H1 (cell line): ENCODE measurements at regions not wholly inside any gene's neighbourhood (a gene's known extent, or its start where the extent isn't known, plus 50 kb on each side); places are given as distances from the start of the nearest gene placed in this dataset.

Experiments used
- ATF3 ChIP-seq: IDR thresholded peaks from 2 replicates; pipeline ENCODE4 v1.6.1; 2011; ENCODE audit warnings: low read depth, mild to moderate bottlenecking, low read length; ENCODE audit not compliant: insufficient read depth
- BRCA1 ChIP-seq: IDR thresholded peaks from 2 replicates; pipeline ENCODE4 v1.6.1; 2012; ENCODE audit warnings: low read depth, low read length, improper control_type of control experiment
- NANOG ChIP-seq: IDR thresholded peaks from 2 replicates; pipeline ENCODE4 v1.6.1; 2011; ENCODE audit warnings: low read length, low read depth, mild to moderate bottlenecking, inconsistent platforms; ENCODE audit not compliant: insufficient read depth, poor library complexity, severe bottlenecking
- POU5F1 ChIP-seq: IDR thresholded peaks from 2 replicates; pipeline ENCODE4 v1.6.1; 2011; ENCODE audit warnings: low read depth, mild to moderate bottlenecking, low read length, moderate library complexity
- SIX5 ChIP-seq: IDR thresholded peaks from 2 replicates; pipeline ENCODE4 v1.6.1; 2011; ENCODE audit warnings: mild to moderate bottlenecking, low read depth, low read length
- TF ChIP-seq, protein P1 (sequence below): fragments of 300-600 bp; sonication (generic); IDR thresholded peaks from 2 replicates; pipeline ENCODE4 v1.7.1; 2012; ENCODE audit warnings: low read length, moderate library complexity, mild to moderate bottlenecking, inconsistent platforms; ENCODE audit not compliant: insufficient replicate concordance
- TF ChIP-seq, protein P2 (sequence below), 3 experiments: IDR thresholded peaks; 1 replicate in 2 of 3; 2 replicates in 1 of 3; pipeline versions ENCODE4 v1.5.1 to v1.6.1; 2011; ENCODE audit warnings: low read length in 3 of 3, mild to moderate bottlenecking in 3 of 3, inconsistent platforms in 2 of 3, low read depth in 1 of 3, moderate library complexity in 1 of 3; ENCODE audit not compliant: insufficient read depth in 1 of 3; ENCODE audit errors: control extremely low read depth in 1 of 3

DNA sequence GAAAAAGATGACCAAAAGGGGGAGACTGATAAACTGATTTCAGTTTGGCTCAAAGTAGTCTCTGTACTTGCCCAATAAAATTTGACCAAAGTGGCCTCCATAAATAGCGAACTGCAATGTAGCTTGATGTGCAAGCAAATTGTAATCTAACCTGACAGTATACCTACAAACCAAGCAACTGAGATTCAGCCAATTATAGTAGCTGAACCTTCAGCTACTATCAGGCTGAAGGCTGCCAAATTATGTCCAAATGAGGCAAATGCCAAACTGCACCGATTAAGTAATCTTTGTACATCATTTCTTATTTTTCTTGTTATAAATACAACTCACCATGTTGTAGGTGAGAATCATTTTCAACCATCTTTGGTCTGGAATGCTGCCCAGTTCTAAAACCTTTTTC lies 390.6 kb downstream of the CDH9 start (continued):
- TF ChIP-seq, protein P1, sequence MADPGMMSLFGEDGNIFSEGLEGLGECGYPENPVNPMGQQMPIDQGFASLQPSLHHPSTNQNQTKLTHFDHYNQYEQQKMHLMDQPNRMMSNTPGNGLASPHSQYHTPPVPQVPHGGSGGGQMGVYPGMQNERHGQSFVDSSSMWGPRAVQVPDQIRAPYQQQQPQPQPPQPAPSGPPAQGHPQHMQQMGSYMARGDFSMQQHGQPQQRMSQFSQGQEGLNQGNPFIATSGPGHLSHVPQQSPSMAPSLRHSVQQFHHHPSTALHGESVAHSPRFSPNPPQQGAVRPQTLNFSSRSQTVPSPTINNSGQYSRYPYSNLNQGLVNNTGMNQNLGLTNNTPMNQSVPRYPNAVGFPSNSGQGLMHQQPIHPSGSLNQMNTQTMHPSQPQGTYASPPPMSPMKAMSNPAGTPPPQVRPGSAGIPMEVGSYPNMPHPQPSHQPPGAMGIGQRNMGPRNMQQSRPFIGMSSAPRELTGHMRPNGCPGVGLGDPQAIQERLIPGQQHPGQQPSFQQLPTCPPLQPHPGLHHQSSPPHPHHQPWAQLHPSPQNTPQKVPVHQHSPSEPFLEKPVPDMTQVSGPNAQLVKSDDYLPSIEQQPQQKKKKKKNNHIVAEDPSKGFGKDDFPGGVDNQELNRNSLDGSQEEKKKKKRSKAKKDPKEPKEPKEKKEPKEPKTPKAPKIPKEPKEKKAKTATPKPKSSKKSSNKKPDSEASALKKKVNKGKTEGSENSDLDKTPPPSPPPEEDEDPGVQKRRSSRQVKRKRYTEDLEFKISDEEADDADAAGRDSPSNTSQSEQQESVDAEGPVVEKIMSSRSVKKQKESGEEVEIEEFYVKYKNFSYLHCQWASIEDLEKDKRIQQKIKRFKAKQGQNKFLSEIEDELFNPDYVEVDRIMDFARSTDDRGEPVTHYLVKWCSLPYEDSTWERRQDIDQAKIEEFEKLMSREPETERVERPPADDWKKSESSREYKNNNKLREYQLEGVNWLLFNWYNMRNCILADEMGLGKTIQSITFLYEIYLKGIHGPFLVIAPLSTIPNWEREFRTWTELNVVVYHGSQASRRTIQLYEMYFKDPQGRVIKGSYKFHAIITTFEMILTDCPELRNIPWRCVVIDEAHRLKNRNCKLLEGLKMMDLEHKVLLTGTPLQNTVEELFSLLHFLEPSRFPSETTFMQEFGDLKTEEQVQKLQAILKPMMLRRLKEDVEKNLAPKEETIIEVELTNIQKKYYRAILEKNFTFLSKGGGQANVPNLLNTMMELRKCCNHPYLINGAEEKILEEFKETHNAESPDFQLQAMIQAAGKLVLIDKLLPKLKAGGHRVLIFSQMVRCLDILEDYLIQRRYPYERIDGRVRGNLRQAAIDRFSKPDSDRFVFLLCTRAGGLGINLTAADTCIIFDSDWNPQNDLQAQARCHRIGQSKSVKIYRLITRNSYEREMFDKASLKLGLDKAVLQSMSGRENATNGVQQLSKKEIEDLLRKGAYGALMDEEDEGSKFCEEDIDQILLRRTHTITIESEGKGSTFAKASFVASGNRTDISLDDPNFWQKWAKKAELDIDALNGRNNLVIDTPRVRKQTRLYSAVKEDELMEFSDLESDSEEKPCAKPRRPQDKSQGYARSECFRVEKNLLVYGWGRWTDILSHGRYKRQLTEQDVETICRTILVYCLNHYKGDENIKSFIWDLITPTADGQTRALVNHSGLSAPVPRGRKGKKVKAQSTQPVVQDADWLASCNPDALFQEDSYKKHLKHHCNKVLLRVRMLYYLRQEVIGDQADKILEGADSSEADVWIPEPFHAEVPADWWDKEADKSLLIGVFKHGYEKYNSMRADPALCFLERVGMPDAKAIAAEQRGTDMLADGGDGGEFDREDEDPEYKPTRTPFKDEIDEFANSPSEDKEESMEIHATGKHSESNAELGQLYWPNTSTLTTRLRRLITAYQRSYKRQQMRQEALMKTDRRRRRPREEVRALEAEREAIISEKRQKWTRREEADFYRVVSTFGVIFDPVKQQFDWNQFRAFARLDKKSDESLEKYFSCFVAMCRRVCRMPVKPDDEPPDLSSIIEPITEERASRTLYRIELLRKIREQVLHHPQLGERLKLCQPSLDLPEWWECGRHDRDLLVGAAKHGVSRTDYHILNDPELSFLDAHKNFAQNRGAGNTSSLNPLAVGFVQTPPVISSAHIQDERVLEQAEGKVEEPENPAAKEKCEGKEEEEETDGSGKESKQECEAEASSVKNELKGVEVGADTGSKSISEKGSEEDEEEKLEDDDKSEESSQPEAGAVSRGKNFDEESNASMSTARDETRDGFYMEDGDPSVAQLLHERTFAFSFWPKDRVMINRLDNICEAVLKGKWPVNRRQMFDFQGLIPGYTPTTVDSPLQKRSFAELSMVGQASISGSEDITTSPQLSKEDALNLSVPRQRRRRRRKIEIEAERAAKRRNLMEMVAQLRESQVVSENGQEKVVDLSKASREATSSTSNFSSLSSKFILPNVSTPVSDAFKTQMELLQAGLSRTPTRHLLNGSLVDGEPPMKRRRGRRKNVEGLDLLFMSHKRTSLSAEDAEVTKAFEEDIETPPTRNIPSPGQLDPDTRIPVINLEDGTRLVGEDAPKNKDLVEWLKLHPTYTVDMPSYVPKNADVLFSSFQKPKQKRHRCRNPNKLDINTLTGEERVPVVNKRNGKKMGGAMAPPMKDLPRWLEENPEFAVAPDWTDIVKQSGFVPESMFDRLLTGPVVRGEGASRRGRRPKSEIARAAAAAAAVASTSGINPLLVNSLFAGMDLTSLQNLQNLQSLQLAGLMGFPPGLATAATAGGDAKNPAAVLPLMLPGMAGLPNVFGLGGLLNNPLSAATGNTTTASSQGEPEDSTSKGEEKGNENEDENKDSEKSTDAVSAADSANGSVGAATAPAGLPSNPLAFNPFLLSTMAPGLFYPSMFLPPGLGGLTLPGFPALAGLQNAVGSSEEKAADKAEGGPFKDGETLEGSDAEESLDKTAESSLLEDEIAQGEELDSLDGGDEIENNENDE: no peak
- no peak for TF ChIP-seq ATF3
- TF ChIP-seq, protein P2, sequence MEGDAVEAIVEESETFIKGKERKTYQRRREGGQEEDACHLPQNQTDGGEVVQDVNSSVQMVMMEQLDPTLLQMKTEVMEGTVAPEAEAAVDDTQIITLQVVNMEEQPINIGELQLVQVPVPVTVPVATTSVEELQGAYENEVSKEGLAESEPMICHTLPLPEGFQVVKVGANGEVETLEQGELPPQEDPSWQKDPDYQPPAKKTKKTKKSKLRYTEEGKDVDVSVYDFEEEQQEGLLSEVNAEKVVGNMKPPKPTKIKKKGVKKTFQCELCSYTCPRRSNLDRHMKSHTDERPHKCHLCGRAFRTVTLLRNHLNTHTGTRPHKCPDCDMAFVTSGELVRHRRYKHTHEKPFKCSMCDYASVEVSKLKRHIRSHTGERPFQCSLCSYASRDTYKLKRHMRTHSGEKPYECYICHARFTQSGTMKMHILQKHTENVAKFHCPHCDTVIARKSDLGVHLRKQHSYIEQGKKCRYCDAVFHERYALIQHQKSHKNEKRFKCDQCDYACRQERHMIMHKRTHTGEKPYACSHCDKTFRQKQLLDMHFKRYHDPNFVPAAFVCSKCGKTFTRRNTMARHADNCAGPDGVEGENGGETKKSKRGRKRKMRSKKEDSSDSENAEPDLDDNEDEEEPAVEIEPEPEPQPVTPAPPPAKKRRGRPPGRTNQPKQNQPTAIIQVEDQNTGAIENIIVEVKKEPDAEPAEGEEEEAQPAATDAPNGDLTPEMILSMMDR (IDR thresholded peaks at IDR 0.05; ENCODE audit: control extremely low read depth in 1 of 3, insufficient read depth in 1 of 3, low read depth in 1 of 3, low read length in 3 of 3): no peak
- no peak for TF ChIP-seq SIX5
- TF ChIP-seq NANOG: no peak
- TF ChIP-seq BRCA1: no peak
- TF ChIP-seq POU5F1: no peak
